HG03175 (cell line): ENCODE measurements at regions not wholly inside any gene's neighbourhood (a gene's known extent, or its start where the extent isn't known, plus 50 kb on each side); places are given as distances from the start of the nearest gene placed in this dataset.

Experiments
- ATAC-seq: cut with Tn5 transposase; IDR thresholded peaks from one replicate; pipeline ENCODE4 v1.9.1; 2021; ENCODE audit warnings: mild to moderate bottlenecking, moderate library complexity; ENCODE audit not compliant: unreplicated experiment

- no peak for ATAC-seq
These were observed 139.3 kb downstream of the IRF8 start for GRCh38 chr16:86037999-86038925.

- ATAC-seq = no peak
These were observed 140.0 kb downstream of the IRF8 start for GRCh38 chr16:86038926-86039310.

- no peak for ATAC-seq
These were observed 140.6 kb downstream of the IRF8 start for GRCh38 chr16:86039606-86040005.

- ATAC-seq = no peak
These were observed 141.5 kb downstream of the IRF8 start for GRCh38 chr16:86040496-86040895.

- no peak for ATAC-seq
These were observed 142.3 kb downstream of the IRF8 start for GRCh38 chr16:86041215-86041614.

GRCh38 chr16:86041807-86042206 lies 142.8 kb downstream of the IRF8 start:
- no peak for ATAC-seq

GRCh38 chr16:86042393-86042792 lies 143.4 kb downstream of the IRF8 start:
- no peak for ATAC-seq

- ATAC-seq = no peak
These were observed 144.2 kb downstream of the IRF8 start for GRCh38 chr16:86042996-86043725.

- ATAC-seq = no peak
These were observed 145.3 kb downstream of the IRF8 start for GRCh38 chr16:86044241-86044671.

GRCh38 chr16:86044881-86045590 lies 146.1 kb downstream of the IRF8 start:
- ATAC-seq = no peak

- ATAC-seq = no peak
These were observed 146.6 kb downstream of the IRF8 start for GRCh38 chr16:86045591-86045971.

GRCh38 chr16:86046026-86046425 lies 147.1 kb downstream of the IRF8 start:
- ATAC-seq = no peak

GRCh38 chr16:86046667-86047270 lies 147.8 kb downstream of the IRF8 start:
- no peak for ATAC-seq

GRCh38 chr16:86048221-86048620 lies 149.3 kb downstream of the IRF8 start:
- ATAC-seq = no peak

- no peak for ATAC-seq
These were observed 150.1 kb downstream of the IRF8 start for GRCh38 chr16:86048882-86049585.

GRCh38 chr16:86049641-86050040 lies 150.7 kb downstream of the IRF8 start:
- no peak for ATAC-seq

GRCh38 chr16:86050111-86050510 lies 151.1 kb downstream of the IRF8 start:
- no peak for ATAC-seq

- no peak for ATAC-seq
These were observed 151.8 kb downstream of the IRF8 start for GRCh38 chr16:86050591-86051367.

GRCh38 chr16:86051368-86052114 lies 152.6 kb downstream of the IRF8 start:
- ATAC-seq = no peak
